SK-N-MC (cell line): ENCODE measurements at regions not wholly inside any gene's neighbourhood (a gene's known extent, or its start where the extent isn't known, plus 50 kb on each side); places are given as distances from the start of the nearest gene placed in this dataset.

Experiments used
- EZH2 ChIP-seq: fragments of 200-600 bp; sonication (generic); IDR thresholded peaks from one replicate; pipeline ENCODE4 v1.6.1; 2017; ENCODE audit warnings: antibody characterized with exemption
- POLR2AphosphoS5 ChIP-seq: IDR thresholded peaks from 2 replicates; pipeline ENCODE4 v1.6.1; 2012; ENCODE audit warnings: mild to moderate bottlenecking, low read depth, low read length, borderline replicate concordance

GRCh38 chr2:19642501-19642900, 259.3 kb downstream of the TTC32 start:
- TF ChIP-seq EZH2 (no peak), POLR2AphosphoS5 (no peak)
